ENCODE measurements at regions not wholly inside any gene's neighbourhood (a gene's known extent, or its start where the extent isn't known, plus 50 kb on each side); places are given as distances from the start of the nearest gene placed in this dataset.

DNA sequence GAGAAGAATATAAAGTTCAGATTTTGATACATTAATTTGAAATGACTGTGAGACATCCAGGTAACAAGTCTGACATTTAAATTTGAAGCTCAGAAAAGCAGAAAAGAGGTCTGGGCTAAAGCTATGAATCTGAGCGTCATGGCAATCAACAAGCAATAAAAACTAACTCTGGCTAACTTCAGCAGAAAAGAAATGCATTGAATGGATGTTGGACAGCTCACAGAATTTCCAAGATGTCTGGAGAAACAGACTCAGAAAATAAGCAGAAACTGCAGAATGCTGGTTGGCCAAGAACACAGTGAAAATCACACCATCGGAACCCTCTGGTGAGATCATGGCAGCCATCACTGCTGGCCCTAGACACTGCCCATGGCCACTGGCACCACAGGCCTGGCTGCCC, 366.6 kb downstream of the METTL4 start:
- no peak overlapping the region for H3K27ac ChIP-seq
- H3K36me3 ChIP-seq = no peaks in the 10 kb centered on the region
- no peaks in the 10 kb centered on the region for H3K9me3 ChIP-seq (ENCODE audit: severe bottlenecking)
- no peak for DNase-seq
- no peak overlapping the region for H3K4me3 ChIP-seq (ENCODE audit: low read depth, low read length)
- no peak for TF ChIP-seq CTCF (IDR thresholded peaks at IDR 0.05; ENCODE audit: low read depth, low read length)
- no peaks in the 10 kb centered on the region for H3K27me3 ChIP-seq (ENCODE audit: insufficient read depth, low read depth, severe bottlenecking)

DNA sequence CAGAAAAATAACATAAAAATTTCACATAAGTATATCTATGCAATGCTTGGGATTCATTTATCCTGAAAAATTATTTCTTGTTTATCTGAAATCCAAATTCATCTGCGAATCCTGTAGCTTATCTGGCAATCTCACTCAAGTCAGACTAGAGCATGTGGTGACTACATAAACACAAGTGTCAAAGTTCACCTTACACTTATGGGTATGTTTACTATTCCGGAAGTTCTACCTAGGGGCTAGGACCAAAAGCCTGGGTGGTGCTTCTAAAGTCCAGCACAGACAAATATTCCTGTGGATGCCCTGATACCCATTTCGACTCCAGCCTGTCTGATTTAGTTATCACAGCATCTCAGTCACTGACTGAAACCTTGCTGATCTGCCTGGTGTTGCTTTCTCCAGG, 364.0 kb downstream of the METTL4 start:
- Histone ChIP-seq H3K27ac (no peak overlapping the region), H3K36me3 (no peaks in the 10 kb centered on the region), H3K4me3 (ENCODE audit: low read depth, low read length) (no peak overlapping the region), H3K9me3 (ENCODE audit: severe bottlenecking) (no peaks in the 10 kb centered on the region), H3K27me3 (ENCODE audit: insufficient read depth, low read depth, severe bottlenecking) (no peaks in the 10 kb centered on the region)
- TF ChIP-seq CTCF (IDR thresholded peaks at IDR 0.05; ENCODE audit: low read depth, low read length) = no peak
- DNase-seq = no peak

- H3K27ac ChIP-seq = no peak overlapping the region
- H3K4me3 ChIP-seq (ENCODE audit: low read depth, low read length) = no peak overlapping the region
- no peaks in the 10 kb centered on the region for H3K36me3 ChIP-seq
- TF ChIP-seq CTCF (IDR thresholded peaks at IDR 0.05; ENCODE audit: low read depth, low read length) = no peak
- DNase-seq = no peak
- no peaks in the 10 kb centered on the region for H3K27me3 ChIP-seq (ENCODE audit: insufficient read depth, low read depth, severe bottlenecking)
- H3K9me3 ChIP-seq (ENCODE audit: severe bottlenecking) = no peaks in the 10 kb centered on the region
These were observed 358.6 kb downstream of the METTL4 start for GRCh38 chr18:2212598-2213205.

- no peak overlapping the region for H3K27ac ChIP-seq
- no peak for DNase-seq
- no peak for TF ChIP-seq CTCF (IDR thresholded peaks at IDR 0.05; ENCODE audit: low read depth, low read length)
- H3K4me3 ChIP-seq (ENCODE audit: low read depth, low read length) = no peak overlapping the region
- no peaks in the 10 kb centered on the region for H3K9me3 ChIP-seq (ENCODE audit: severe bottlenecking)
- H3K36me3 ChIP-seq = no peaks in the 10 kb centered on the region
- no peaks in the 10 kb centered on the region for H3K27me3 ChIP-seq (ENCODE audit: insufficient read depth, low read depth, severe bottlenecking)
These were observed 357.4 kb downstream of the METTL4 start for GRCh38 chr18:2213905-2214304.

DNA sequence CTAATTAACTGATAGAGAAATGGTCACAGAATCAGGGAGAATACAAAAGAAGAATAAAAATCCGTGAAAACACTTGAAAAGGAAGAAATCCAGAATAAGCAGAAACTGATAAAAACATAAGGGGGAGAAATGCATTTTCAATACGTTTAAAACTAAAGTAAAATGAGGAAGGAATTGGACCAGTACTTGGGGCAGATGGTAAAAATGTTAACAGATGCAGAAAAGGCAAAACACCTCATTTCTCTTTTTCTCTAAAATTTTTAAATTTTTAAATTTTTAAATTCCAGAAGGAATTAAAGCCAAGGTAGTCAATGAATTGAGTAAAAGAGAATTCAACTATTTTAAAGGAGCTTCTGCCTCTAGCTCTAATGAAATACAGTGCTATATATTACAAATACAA, 353.9 kb downstream of the METTL4 start:
- Histone ChIP-seq H3K9me3 (ENCODE audit: severe bottlenecking) (no peaks in the 10 kb centered on the region), H3K27ac (no peak overlapping the region), H3K27me3 (ENCODE audit: insufficient read depth, low read depth, severe bottlenecking) (no peaks in the 10 kb centered on the region), H3K4me3 (ENCODE audit: low read depth, low read length) (no peak overlapping the region), H3K36me3 (no peaks in the 10 kb centered on the region)
- no peak for DNase-seq
- no peak for TF ChIP-seq CTCF (IDR thresholded peaks at IDR 0.05; ENCODE audit: low read depth, low read length)

- no peak for DNase-seq
- Histone ChIP-seq H3K27me3 (ENCODE audit: insufficient read depth, low read depth, severe bottlenecking) (no peaks in the 10 kb centered on the region), H3K4me3 (ENCODE audit: low read depth, low read length) (no peak overlapping the region), H3K36me3 (no peaks in the 10 kb centered on the region), H3K27ac (no peak overlapping the region), H3K9me3 (ENCODE audit: severe bottlenecking) (no peaks in the 10 kb centered on the region)
- no peak for TF ChIP-seq CTCF (IDR thresholded peaks at IDR 0.05; ENCODE audit: low read depth, low read length)
These were observed 353.2 kb downstream of the METTL4 start for GRCh38 chr18:2218101-2218500.
